HG02870 (cell line): ENCODE measurements at regions not wholly inside any gene's neighbourhood (a gene's known extent, or its start where the extent isn't known, plus 50 kb on each side); places are given as distances from the start of the nearest gene placed in this dataset.

ENCODE experiments used
- ATAC-seq: cut with Tn5 transposase; IDR thresholded peaks from one replicate; pipeline ENCODE4 v1.9.1; 2021; ENCODE audit warnings: mild to moderate bottlenecking, moderate library complexity; ENCODE audit not compliant: unreplicated experiment

DNA sequence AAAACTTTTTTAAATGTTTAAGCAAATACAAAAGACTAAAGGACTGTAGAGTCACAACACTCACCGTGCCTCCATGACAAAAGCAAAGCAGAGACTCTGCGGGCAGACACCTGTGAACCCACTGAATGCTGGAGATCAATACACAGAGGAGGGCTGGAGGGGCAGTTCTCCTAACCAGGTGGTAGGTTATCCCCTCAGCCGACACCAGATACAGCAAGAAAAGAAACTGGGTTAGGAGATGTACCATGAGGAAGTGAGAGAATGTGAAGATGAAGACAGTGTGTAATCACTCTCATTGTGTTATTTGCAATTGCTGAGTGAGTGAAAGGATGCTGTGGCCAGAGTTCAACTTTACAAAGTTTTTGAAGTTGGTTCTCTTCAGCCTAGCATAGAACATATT, 480.3 kb downstream of the BCL11B start:
- ATAC-seq, result no peak

DNA sequence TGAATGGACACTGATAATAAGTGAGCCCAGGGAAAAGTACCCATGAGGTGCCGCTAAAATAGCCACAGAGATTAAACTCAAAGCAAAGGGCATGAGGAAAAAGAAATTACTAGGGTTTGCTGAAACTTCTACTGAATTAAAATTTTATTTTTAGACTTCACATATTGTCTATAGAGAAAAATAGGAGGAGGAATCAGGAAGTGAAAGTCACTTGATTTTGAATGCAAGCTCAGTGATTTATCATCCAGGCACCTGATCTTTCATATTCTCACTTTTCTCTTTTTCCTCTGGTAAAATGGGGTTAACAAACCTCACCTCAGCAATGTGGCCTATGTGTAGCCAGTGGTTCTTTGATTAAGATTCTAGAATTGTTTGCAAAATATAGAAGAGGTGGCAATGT, 479.8 kb downstream of the BCL11B start:
- ATAC-seq, result no peak

DNA sequence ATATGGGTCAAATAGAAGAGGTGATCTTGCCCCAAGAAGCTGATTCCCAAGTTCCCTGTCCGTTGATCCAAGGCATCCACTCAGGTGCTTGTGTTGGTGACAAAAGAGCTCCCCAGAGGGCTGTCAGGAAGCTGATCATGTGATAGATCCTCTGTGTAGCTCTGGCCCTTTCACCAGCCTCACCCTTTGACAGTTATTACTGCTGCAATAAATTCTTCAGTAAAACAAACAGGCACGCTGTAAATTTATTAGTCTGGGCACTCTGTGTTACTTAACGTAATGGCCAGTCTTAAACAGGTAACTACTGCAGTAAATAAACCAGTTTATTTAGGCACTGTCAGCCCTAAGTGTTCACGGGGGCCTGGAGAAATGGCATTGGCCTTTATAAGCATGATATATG, 473.9 kb downstream of the BCL11B start:
- no peak for ATAC-seq

DNA sequence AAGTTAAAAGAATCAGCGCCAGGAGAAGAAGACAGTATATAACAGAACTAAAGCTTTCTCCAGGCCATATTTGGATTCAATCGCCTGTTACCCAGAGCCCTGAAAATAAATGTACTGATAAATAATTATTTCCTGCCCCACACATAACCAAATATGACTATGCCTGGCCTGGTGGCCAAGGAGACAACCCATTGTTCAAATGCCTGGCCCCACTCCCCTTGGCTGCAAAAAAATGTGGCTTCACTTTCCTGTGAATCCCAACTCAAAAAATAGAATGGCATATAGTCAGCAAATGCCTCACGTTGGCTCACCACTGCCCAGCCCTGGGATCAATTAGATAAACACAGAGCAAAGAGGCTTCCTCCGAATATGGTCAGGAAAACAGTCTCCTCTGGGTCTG, 472.1 kb downstream of the BCL11B start:
- ATAC-seq, result no peak

DNA sequence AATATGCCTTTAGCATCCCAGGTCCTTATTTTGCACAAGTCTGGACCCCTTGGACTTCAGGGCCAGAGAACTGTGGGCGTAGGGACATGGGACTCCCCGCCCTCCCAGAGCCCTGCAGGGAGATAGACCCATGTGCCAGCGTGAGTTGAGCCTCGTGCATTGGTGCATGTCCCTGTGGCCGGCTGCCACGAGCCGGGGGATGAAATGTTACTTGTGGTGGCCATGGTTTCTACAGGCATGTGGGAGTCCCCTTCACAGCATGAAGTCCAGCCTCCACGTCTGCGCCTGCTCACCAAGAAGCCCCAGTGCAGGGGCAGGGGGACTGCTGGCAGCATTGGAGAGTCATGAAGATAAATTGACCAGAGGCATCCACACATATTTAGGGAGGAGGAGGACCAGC, 470.0 kb downstream of the BCL11B start:
- no peak for ATAC-seq

DNA sequence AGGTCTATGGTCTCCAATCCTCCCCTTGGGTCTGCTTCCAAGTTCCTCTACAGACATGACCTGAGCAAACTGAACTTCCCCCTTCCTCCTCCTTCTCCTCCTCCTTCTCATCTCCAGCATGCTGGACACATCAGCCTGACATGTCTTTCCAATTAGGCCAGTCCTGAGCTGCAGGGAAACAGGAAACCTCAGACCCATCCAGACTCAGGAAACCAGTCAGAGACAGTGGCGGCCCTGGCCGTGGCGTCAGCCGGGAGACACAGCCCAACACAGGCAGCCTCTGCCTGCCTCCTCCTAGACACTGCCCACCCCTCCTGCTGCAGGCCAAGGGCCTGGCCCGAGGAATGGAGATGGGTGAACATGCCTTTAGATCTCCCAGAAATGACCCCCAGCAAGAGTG, 468.8 kb downstream of the BCL11B start:
- ATAC-seq, result no peak

DNA sequence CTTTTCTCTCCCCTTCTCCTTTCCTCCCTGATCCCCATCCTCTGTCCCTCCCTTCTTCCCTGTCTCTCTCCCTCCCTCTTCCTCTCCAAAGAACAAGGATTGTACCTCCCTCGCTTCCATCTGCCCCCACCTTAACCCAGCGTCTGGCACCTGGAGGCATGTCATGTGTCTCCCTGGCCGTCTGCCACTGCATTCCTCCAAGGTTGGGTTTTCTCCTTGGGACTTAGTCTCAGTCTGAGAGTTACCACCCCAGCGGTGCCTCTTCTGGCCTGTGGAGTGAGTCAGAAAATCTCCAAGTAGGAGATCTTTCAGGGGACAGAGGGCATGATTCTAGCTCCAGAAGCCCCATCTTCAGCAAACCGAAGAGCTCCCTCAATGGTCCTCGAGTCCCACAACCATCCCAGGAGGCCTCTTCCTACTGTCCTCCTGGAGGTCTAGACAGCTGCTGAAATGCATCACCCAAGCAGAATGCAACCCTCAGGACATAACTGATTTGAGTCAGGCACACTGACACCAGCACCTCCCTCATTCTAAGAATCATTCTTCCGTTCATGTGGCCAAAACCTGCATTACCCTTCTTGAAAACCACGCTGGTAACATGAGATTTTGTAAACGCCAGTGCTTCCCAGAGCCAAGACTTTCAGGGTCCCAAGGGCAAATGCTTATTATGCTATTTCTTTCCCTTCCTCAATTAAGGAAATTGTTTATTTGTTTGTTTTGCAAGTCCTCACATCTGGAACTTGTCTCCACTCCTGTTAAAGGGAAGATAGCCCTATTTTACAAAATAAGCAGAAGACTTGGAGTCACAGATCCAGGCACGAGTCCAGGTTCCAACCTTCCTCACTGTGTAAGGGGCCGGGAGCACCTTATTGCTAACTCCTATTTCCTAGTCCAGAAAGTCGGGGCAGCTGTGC, 463.2 kb downstream of the BCL11B start:
- ATAC-seq, result no peak

DNA sequence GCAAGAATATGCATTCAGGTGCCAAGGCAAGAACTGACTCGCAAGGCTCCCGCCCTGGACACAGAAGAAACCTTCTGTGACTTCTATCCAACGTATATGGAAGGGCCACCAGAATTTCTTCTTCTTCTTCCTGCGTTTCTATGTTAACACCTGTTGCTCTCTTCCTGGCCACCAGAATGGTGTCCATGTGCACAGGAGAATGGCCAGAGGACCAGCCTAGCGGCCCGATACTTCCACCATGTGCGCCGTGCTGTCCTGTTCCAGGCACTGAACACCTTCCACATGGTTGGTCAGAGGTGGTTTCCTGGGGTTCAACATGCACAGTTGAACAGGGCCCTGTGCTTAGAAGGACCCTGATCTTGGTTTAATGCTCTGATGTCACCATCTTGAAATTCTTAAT, 455.8 kb downstream of the BCL11B start:
- ATAC-seq, result no peak

DNA sequence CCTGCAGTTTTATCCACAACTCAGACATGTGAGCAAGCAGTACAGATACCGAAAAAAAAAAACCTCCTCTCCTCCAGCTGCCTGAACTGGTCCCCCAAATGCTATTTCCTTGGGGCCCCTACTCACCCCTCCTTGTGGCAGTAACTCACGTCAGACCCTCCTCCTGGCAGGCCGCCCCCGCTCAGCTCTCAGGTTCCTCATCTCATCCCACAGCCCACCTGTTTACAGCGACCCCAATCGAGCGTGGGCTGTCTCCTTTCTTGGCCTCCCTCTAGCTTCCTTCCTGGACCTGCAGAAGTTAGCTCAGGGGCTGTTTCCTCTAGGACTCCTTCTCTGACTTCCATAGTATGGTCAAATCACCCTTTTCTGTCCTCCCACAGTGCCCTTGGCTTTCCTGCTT, 455.3 kb downstream of the BCL11B start:
- no peak for ATAC-seq

DNA sequence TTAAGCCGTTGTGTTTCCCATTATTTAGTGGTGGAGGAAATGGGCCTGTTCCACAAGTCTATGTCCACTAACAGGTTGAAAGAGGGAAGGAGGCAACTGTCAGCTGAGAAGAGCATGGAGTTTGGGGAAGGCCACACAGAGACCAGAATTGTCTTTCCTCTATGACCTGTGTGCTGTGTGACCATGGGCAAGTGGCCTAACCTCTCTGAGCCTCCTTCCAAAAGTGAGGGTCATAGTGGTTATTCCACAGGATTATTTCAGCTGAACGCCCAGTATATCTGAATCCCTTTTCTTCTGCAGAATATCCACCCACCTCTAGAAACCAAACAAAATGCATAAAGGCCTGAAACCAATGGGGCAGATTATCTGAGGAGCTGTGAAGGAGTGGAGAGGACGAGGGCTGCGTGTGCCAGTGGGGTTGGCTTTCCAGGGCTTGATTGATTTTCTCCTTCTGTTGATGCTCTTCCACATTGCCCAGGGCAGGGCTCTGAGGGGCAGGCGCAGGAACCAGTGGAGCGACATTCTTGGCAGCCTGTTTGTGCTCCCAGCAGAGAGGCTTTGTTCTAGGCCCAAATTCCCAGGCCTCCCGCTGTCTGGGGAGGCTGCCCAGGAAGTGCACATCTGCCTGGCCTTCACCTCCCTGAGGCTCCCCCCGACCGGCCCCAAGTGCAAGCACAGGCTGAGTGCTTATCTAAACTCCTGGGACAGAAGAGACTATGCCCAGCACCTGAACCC, 452.7 kb downstream of the BCL11B start:
- no peak for ATAC-seq

DNA sequence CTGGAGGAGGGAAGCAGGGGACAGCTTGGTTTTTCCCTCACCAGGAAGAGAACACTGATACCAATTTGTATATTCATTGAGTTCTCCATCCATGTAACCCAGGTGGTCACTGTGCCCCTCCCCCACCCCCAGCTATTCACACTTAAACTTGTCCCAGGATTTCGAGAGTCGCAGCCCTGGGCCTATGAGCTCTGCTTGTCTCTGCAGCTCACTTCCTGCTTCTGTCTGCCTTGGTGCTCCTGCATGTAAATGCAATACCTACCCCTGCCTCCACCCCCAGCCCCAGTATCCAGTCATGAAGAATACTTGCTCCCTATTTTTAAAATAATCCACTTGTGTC, 452.2 kb downstream of the BCL11B start:
- ATAC-seq, result no peak

DNA sequence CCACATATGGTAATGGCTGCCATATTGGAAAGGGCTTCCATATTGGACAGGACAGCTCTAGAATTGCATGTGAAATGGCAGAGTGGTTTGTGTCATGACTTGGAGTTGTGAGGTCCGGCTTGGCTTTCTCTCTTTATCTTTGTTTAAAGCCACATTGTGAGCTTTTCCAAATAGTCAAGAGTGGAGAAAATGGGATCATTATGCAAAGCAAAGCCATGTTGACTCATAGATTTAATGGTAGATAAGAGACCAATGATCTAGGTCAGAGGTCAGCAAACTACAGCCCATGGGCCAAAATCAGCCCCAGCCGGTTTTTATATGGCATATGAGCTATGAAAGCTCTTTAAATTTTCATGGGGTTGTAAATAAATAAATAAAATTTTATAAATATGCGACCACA, 449.1 kb downstream of the BCL11B start:
- ATAC-seq, result no peak

DNA sequence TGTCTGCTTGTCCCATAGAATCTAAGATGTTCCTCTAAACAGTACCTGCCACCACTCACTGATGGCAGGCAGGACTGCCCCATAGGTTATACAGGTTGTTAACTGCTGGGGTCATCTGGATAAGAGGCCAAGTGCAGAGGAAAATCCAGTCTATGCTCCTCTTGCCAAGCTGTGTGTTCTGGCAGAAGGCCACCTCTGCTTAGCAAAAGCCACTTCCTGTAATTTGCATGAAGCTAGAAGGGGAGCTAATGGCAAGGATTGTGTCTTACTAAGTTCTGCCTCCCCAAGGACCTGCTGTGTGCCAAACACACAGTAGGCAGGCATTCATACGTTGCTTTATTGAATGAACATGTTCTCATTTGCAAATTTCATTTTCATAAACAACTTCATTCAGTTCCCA, 445.4 kb downstream of the BCL11B start:
- ATAC-seq, result no peak

DNA sequence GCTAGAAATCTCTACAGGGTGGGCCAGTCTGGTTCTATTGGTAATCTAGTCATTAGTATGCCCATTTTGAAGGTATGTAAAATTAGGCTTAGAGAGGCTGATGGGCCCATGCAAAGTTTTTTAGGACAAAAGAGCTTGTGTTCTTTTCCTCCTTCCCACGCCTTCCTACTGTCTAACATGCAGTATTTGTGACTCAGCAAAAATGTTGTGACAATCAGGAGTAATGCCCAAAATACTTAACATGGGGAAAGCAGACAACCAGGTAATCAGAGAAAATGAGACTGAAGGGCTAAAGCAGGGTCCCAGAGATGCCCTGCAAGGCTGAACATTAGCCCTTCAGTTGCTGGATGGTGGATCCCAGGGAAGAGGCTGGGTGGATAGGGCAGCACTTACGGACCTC, 437.9 kb downstream of the BCL11B start:
- ATAC-seq, result no peak

DNA sequence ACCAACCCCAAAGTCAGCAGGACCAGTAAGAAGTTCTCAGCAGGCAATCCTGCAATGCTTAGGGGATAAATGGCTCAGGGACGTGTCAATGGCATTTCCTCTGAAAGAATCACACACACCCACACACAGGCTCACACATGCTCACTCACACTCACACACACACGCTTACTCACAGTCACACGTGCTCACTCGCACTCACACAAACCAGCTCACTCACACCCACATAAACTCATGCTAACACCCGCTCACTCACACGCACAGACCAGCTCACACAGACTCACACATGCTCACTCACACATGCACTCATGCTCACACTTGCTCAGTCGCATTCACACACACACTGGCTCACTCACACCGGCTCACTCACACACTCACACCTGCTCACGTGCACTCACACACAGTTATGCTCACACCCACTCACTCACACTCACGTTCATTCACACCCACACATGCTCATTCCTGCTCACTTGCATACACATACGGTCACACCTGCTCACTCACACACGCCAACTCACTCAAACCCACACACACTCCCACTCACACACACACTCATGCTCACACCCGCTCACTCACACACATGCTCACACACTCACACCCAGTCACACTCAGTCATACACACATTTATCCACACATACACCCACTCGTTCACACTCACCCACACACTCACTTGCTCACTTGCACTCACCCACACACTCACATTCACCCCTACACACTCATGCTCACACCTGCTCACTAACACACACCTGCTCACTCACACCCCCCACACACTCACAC, 436.8 kb downstream of the BCL11B start:
- no peak for ATAC-seq

DNA sequence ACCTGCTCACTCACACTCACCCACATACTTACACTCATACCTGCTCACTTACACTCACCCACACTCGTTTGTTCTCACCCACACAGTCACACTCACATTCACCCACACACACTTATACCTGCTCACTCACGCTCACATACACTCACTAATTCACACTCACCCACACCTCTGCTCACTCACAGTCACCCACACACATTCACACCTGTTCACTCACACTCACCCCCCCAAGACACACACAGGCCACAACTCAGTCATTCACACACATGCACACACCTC, 436.2 kb downstream of the BCL11B start:
- no peak for ATAC-seq

DNA sequence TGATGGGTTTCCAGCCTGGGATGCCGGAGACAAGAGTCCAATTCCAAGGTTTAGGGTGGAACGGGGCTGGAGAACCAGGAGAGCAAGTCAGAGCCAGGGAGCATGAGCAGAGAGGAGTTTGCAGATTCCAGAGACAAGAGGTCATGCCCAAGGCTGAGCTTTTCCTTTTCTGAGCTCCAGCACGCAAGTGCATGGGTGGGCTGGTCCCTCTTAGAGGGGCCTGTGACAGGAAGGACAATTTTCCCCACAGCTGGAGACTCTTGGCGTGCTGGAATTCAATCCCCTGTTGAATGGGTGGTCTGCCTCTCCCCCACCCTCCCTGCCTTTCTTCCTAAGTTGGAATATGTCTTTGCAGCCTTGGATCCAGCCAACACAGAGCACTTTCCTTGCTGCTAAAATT, 431.9 kb downstream of the BCL11B start:
- ATAC-seq, result no peak

DNA sequence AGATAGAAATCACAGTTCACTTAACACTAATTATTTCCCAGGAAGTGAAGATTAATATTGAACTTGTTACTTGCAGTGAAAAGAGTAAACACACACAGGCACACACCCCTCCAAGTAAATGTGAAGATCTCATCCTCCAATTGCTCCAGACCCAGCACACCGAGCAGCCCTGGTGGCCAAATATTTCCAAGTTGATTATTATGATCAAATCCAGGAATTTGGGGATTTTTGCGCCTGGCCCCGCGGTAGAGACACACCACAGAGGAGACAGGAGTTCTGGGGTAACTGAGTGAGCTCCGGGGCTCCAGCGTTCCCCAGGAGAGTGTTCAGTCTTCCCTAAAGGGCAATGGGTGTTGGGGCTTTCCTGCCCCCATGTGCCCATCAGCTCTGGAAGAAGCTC, 431.5 kb downstream of the BCL11B start:
- ATAC-seq, result no peak

DNA sequence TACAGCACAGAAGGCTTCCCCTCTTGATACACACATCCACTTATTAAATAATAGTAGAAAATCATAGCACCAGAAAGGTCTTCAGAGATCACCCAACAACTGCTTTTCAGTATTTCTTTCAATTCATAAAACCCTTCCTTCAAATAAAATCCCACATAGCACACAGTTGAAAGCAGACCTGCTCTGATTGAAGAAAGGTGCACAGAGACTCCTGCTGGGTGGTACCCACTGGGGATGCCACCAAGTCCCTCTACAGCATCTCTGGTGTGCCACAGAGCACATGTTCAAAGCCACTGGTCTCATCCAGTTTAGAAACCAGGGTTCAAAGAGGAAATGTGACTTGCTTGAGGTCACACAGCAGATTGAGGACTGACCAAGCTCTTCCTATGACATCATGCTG, 427.5 kb downstream of the BCL11B start:
- no peak for ATAC-seq

DNA sequence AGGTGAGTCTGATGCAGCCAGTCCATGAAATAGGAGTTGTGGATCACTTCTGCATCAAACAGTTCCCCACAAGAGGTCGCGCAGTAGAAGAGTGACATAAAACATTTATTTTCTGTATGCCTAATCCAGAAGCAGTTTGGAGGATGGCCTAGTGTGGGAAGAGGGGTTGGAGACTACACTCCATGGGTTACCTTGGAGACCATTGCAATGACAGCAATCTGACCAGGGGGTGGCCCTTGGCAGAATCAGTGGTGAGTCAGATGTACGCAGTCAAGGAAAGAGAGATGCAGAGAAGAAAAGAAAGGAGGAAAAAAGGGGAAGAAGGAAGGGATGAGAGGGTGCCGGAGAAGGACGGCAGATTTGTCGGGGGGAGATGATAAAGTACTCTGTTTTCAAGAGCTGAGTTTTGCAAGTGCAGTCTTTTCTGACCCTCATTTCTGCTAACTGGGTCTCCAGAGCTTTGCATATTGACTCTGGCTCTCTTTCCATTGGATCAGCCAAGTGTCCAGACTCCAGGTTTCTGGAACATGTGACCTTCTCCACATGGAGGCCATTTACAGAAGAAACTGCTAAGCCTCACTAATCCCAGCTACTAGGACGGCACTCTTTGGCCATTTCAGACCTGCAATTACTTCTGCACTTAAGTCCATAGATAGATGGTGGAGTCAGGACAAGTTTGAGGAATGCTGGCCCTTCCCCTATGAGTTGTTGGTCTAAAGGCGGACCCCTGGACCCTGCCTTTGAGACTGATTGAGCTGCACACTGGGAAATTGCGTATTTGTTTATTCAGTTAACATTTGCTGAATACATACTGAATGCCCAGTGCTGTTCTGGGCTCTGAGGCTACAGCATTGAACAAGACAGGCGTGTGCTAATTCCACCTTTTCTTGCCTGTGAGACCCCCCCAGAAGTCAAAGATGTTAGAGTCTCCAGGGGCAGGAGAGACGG, 424.2 kb downstream of the BCL11B start:
- no peak for ATAC-seq
